ENCODE measurements at regions not wholly inside any gene's neighbourhood (a gene's known extent, or its start where the extent isn't known, plus 50 kb on each side); places are given as distances from the start of the nearest gene placed in this dataset.

DNA sequence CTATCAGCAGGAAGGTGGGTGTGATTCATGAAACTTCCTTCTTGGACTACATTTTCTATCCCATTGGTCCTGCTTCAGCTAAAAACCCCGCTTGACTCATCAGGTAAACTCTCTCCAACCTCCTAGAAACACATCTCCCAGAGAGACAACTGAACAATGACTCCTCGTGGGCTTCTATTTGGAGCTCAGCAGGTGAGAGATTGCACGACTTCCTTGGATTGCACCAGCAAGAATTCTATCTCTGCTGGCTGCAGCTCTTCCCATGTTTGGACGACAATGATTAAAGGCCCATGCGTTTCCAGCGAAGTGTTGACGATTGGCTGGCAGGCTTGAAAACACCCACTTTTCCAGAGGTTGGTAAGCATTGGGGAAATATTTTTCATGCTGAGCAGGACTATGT lies 216.1 kb upstream of the NTM start:
- TF ChIP-seq, protein P1, sequence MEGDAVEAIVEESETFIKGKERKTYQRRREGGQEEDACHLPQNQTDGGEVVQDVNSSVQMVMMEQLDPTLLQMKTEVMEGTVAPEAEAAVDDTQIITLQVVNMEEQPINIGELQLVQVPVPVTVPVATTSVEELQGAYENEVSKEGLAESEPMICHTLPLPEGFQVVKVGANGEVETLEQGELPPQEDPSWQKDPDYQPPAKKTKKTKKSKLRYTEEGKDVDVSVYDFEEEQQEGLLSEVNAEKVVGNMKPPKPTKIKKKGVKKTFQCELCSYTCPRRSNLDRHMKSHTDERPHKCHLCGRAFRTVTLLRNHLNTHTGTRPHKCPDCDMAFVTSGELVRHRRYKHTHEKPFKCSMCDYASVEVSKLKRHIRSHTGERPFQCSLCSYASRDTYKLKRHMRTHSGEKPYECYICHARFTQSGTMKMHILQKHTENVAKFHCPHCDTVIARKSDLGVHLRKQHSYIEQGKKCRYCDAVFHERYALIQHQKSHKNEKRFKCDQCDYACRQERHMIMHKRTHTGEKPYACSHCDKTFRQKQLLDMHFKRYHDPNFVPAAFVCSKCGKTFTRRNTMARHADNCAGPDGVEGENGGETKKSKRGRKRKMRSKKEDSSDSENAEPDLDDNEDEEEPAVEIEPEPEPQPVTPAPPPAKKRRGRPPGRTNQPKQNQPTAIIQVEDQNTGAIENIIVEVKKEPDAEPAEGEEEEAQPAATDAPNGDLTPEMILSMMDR (IDR thresholded peaks at IDR 0.05; ENCODE audit: poor library complexity): no peak
- TF ChIP-seq EZH2 (IDR thresholded peaks at IDR 0.05; ENCODE audit: borderline replicate concordance): no peak

Data from hepatocyte (in vitro differentiated cells).